DMS 273 (cell line): ENCODE measurements at regions not wholly inside any gene's neighbourhood (a gene's known extent, or its start where the extent isn't known, plus 50 kb on each side); places are given as distances from the start of the nearest gene placed in this dataset.
"Not testable (repeated sequence)": the region's sequence is repeated elsewhere in the genome, so short reads cannot be mapped to it uniquely, and the experiment has no call there.

Source experiments
- DNase-seq: peaks from one replicate; lab custom pipeline; 2025; ENCODE audit not compliant: unreplicated experiment; lab: John Stamatoyannopoulos, UW

GRCh38 chr13:39931505-39931904 is 276.0 kb downstream of the COG6 start:
- no peak for DNase-seq

- not testable (repeated sequence) for DNase-seq
Measured at GRCh38 chr13:39932514-39932913, 277.1 kb downstream of the COG6 start.

DNA sequence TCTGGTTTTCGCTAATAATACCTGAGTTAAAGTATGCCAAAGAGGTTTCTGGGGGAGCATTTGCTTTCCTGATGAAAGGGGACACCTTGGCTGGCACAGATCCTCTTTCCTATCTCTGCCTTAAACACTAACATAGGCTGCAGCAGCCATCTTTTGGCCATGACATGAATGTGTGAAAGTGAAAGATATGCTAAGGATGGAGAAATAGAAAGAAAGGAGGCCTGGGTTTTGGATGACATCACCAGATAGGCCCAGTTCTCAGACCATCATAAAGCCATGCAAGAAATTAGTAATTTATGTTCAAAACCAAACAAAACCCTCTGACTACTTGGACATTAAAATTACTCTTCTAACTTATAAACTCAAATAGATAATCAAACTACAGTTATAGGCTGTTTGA is 279.7 kb downstream of the COG6 start:
- no peak for DNase-seq

DNA sequence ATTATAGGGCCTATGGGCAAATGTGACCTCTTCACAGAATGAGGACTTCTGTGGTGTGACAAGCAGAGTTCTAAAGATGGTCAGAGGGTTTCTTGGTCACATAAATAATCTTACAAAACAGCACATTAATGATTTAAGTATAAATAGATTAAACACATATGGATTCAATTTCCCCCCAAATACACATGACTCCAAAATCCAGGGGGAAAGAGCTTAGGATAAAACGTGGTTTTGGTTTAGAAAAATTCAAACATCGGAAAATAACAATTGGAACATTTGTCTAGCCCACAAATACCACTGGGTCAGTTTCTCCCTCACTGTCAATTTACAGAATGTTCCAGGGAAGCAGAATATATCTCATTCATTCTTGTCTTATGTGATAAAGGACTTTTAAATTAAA is 283.1 kb downstream of the COG6 start:
- DNase-seq, result no peak

DNA sequence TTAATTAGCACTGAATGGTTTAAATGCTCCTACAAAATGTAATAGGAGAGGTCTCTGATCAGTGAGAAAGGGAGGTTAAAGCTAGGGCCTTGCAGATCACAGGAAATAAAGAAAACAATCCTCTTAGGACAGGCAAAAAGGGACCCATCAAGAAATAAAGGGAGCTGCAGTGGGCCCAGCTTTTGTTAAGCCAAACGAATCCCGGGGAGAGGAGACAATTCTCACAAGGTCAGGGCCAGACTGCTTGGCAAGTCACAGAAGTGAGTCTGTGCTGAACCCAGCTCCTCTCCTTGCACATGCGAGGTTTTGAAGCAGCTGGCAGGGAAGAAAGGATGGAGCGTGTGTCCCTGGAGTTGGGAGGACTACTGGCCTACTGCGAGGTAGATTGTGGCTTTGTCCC is 285.8 kb downstream of the COG6 start:
- no peak for DNase-seq

DNA sequence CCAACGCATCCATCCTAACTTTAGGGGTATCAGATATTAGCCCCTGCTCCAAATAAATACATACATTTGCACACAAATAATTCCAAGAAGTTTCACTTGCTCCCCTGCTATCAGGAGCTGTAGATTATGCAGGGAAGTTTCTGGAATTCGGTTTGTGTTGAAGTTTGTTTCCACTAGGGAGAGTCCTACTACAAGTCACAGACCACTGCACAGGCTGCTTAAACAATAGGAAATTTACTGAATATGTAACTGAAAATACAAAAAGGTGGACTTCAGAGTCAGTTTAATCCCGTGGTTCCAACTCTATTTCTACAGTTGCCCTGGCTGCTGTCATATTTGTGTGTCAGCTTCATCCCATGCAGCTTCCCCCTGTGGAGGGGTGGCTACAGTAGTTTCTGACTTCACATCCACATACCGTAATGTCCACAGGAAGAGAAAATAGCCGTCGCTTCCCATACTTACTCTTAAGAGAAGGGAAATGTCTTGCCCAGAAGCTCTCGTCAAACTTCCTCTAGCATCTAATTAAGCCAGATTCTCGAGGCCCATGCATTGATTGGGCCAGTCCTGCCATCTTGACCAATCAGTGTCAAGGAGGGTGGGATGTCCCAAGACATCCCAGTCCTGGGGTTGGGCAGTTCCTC is 286.6 kb downstream of the COG6 start:
- no peak for DNase-seq

DNA sequence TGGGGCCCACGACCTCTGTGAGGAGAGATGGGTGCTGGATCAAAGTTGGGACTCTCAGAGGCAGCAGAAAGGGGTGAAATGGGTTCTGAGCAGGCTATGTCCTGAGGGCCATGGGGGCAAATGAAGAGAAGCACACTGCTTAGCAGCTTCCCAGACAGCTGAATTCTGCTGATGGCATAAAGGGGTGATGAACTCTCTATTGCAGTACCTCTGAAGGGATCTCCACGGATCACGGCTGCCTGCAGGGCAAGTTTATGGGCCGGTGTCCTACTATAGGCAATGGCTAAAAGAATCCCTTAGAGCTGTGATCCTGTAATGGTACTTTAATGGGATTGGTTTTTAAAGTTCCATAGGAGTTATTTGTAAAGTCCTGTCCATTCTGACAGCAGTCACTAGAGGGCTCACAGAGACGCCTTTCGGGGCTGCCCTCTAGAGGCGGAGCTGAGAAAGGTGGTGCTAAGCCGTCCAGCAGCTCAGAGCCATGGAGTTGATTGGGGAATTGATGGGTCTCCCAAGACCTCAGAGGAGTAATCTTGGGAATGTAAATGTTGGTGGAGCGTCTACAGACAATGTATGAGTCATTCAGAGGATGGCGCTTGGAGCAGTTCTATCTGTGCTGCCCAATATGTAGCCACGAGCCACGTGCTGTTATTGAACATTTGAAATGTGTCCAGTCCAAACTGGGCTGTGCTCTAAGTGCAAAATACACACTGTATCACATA is 287.3 kb downstream of the COG6 start:
- peak; percentile 83 for DNase-seq

DNA sequence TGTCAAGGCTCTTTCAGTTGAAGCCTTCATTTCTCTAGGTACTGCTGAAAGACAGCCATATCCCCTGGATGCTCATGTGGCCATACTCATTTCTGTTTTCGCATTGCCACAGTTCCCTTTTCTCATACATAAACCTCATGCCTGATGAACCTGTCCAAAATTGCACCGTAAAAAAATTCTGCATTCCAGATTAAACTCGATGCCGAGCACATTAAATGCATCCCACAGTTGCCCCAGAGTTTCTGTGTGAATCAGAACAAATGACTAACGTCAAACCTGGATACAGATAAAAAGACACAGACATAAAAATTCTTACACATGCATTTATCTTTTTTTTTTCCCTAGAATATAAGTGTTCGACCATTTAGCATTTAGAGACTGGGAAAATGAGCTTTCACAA is 288.2 kb downstream of the COG6 start:
- DNase-seq, result no peak

DNA sequence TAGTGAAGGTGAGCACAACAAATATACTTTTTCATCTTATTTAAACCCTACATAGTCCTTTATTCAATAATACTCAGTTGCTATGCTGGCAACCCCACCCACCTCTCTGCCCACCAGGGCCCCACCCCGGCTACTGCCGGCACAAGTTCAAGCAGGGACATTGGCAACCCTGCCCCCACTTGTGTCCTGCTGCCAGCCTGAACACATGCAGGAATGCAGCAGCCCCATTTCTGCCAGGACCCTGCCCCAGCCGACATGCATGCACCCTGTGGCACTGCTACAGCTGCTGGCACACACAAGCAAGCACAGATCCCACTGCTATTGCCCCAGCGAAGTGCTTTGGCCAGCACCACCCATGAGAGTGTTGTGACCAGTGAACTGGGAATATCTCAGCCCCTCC is 289.8 kb downstream of the COG6 start:
- DNase-seq, result no peak

DNA sequence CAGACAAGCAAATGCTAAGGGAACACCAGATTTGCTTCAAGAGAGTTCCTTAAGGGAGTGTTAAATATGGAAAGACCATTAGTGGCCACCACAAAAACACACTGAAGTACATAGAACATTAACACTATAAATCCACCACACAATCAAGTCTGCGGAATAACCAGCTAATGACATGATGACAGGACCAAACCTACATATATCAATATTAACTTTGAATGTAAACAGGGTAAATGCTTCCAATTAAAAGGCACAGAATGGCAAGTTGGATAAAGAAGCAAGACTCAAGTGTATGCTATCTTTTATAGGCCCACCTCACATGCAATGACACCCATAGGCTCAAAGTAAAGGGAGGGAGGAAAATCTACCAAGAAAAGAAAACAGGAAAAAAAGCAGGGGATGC is 291.3 kb downstream of the COG6 start:
- no peak for DNase-seq

GRCh38 chr13:39951301-39951700 is 295.8 kb downstream of the COG6 start:
- DNase-seq, result no peak

DNA sequence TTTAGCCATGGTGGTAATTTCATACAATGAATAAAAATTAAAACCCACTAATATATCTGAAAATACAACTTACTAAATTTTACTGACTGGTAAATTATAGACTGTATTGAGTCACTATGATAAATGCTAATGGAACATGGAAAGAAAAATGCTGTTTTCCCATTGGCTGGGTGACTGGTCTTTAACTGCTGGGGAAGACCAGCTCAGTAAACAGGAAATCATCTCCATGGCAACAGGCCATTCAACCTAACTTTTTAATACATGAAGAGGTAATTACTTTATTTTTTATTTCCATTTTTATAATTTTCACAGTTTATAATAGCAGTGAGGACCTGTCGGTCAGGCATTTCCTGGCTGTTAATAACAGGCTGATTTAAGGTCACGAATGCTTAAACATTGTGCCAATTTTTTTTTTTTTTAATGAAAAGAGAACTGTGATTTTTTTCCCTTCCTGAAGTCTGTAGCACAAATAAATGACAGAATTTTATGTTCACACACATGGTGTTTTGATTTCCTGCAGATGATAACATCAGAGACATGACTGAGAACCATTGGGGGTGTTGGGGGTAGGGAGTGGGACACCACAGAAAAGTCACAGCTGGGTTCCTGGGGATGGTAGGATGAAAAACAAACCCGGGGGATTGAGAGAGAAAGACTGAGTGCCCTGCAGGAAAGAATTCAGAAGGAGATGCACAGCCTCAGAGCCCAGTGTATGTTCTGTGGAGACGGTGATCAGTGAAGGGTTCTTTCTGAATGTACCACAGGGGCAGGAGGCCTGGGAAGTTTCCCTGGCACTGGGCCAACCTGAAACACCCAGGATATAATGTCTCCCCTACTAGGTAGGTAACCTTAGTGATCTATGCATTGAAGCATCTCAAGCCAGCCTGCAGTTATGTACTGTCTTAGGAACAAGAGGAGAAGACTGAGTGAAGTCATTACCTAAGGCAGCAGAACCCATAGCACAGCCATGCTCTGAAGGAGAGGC is 297.1 kb downstream of the COG6 start:
- DNase-seq, result peak; percentile 40

DNA sequence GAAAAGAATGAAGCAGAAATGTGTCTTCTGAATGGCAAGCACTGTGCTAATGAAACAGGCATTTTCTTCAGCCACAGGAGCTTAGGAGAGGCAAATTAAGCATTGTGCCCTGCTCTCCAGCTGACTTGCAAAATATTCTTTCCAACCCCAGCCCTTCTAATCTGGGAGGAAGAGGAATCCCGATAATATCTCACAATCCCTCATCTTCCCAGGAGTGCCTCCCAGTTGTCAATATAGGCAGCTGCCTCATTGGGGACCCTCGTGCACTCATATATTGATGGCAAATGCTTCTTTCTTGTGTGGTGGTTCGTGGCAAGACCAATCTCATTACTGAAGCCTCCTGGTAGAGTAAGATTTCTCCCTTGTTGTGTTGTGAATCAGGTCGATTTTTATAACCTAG is 299.0 kb downstream of the COG6 start:
- no peak for DNase-seq

DNA sequence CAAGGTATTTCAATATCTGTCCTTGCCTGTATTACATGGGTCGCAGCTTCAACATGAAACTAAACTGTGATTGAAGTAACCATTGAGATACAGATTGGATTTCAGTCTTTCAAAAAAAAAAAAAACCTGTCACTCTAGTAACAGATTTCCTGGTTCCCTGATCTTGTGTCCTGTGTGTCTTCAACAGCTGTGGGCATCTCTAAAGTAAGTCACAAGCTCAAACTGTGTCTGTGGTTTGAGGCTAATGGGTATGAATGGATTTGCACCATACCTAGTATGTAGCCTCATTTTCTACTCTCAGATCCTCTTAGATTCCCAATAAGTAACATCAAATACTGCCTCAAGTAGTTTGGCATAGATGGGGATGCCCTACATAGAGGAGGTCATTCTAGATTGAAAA is 300.1 kb downstream of the COG6 start:
- DNase-seq, result no peak

DNA sequence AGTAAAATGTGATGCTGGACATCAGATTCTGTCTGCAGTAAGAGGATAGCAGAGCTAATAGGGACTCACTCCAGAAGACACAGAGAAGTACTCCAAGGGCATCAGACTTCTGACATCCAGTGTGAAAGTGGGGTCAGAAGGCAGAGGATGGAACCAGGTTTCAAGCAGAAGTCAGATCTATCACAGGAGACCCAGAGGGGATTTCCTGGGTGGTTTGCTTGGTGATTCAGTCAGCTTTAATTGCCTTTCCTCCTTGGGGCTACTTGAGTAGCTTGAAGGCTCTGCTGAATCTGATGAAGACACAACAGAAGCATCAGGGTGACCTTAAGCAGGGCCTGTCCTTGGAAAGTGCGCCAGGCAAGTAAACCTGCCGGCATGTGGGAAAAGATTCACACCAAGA is 300.6 kb downstream of the COG6 start:
- DNase-seq, result no peak

DNA sequence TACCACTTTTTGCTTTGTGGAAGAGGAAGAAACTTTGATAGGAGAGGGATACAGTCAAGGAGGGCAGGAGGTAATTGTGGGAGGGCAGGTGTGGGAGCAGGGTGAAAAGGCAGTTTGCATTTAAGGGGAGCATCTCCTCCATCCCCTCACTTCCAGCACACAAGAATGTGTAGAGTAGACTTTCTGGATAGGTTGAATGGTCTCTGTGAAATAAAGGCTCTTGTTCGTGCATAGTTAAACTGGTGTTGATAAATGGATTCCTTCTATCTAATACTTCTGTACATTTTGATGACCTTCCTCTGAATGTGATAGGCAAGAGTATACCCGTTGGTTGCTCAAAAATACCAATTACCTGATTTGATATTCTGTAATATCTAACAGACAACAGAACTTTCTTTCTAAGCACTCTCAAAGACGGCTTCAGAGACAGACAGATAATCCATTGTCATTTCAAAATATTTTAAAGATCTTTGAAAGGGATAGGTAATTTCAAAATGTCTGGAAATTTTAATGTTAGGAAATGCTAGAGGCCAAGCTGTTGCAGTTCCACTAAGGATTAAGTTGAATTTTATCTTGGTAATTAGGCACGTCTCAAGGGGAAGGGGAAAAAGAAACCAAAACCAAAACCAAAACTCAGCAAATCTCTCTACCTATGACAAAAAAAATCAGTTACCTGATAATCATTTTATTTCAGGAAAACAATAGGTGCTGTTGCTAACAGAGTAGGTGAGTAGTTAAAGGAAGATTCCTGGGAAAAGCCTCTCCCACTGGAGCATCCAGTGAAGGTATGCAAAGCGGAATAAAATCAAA is 302.6 kb downstream of the COG6 start:
- DNase-seq, result no peak

- DNase-seq, result no peak
Measured at GRCh38 chr13:39959497-39960144, 304.2 kb downstream of the COG6 start.

GRCh38 chr13:39960191-39960590 is 304.7 kb downstream of the COG6 start:
- DNase-seq, result no peak

- no peak for DNase-seq
Measured at GRCh38 chr13:39961036-39961435, 305.6 kb downstream of the COG6 start.

DNA sequence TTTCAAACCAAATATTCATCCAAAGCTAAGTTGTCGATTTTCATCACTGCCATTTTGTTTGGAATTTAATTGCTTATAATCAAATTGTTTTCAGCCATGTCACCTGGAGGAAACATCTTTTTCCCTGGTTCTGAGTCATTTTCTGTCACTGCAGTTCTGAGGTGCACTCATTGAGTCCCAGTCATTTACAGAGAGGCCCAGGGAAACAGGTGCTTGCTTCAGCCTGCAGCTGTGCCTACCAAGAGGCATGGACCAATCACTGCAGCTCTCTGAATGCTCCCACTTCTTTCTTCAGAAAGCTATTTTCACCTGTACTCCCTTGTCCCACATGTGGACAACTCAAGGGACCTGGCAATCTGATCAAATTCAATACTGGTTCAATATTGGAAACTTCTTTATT is 308.1 kb downstream of the COG6 start:
- DNase-seq, result no peak
